CD4-positive, alpha-beta T cell (primary cell): ENCODE measurements at regions not wholly inside any gene's neighbourhood (a gene's known extent, or its start where the extent isn't known, plus 50 kb on each side); places are given as distances from the start of the nearest gene placed in this dataset.

Experiments used
- ATAC-seq: fragments of 200-7000 bp; cut with Tn5 transposase; one replicate; pipeline ENCODE4 v1.10.0; 2022; ENCODE audit warnings: mild to moderate bottlenecking; ENCODE audit not compliant: poor library complexity
- CTCF ChIA-PET: fragments of 350-600 bp; sonication (Branson Sonifier 250); formaldehyde crosslinking; loops from one replicate; lab custom pipeline; 2021; ENCODE audit warnings: antibody characterized with exemption, inconsistent platforms; lab: Charles Lee
- POLR2A ChIA-PET: fragments of 350-600 bp; sonication (Branson Sonifier 250); formaldehyde crosslinking; loops from one replicate; lab custom pipeline; 2021; ENCODE audit warnings: antibody characterized with exemption, inconsistent platforms; lab: Charles Lee
- DNase-seq, 14 experiments: peaks; one replicate each; pipeline ENCODE4 v3.0.0-alpha.2; 2013 to 2020; ENCODE audit warnings: mixed read lengths in 2 of 14
- H3K27ac ChIP-seq, 2 donors: one replicate each; pipeline versions ENCODE4 v1.5.1 to v1.7.0; 2013; ENCODE audit warnings: low read length in 2 of 2, low read depth in 1 of 2, mild to moderate bottlenecking in 1 of 2
- H3K27me3 ChIP-seq, 2 experiments: 1 replicate in 1 of 2; 2 replicates in 1 of 2; pipeline versions ENCODE4 v1.6.1 to v1.7.0; 2013; ENCODE audit warnings: low read length in 2 of 2, control low read depth in 1 of 2, mild to moderate bottlenecking in 1 of 2, moderate library complexity in 1 of 2; ENCODE audit not compliant: insufficient read depth in 2 of 2, control insufficient read depth in 1 of 2
- H3K36me3 ChIP-seq: one replicate; pipeline ENCODE4 v1.6.1; 2013; ENCODE audit warnings: low read length, control low read depth; ENCODE audit not compliant: insufficient read depth
- H3K4me1 ChIP-seq: one replicate; pipeline ENCODE4 v1.6.1; 2013; ENCODE audit warnings: low read length, control low read depth; ENCODE audit not compliant: insufficient read depth
- H3K4me3 ChIP-seq: one replicate; pipeline ENCODE4 v1.5.1; 2013; ENCODE audit warnings: mild to moderate bottlenecking, low read length, moderate library complexity
- H3K9me3 ChIP-seq, 2 experiments: 1 replicate in 1 of 2; 2 replicates in 1 of 2; pipeline versions ENCODE4 v1.6.1 to v1.7.0; 2013; ENCODE audit warnings: low read length in 2 of 2, mild to moderate bottlenecking in 2 of 2, control low read depth in 1 of 2, moderate library complexity in 1 of 2; ENCODE audit not compliant: control insufficient read depth in 1 of 2, insufficient read depth in 1 of 2
- H3K27ac Mint-ChIP-seq: one replicate; pipeline ENCODE4 v1.8.0; 2020; ENCODE audit warnings: mixed read lengths
- H3K27me3 Mint-ChIP-seq: one replicate; pipeline ENCODE4 v1.8.0; 2021; ENCODE audit warnings: mixed read lengths
- H3K36me3 Mint-ChIP-seq: one replicate; pipeline ENCODE4 v1.8.0; 2021; ENCODE audit warnings: low read depth, mixed read lengths
- H3K4me1 Mint-ChIP-seq: one replicate; pipeline ENCODE4 v1.8.0; 2021; ENCODE audit warnings: low read depth, mixed read lengths
- H3K4me3 Mint-ChIP-seq: one replicate; pipeline ENCODE4 v1.8.0; 2020; ENCODE audit warnings: mild to moderate bottlenecking, mixed read lengths
- H3K9me3 Mint-ChIP-seq: one replicate; pipeline ENCODE4 v1.8.0; 2020; ENCODE audit warnings: mixed read lengths
- CTCF ChIP-seq: fragments of 200-600 bp; IDR thresholded peaks from one replicate; pipeline ENCODE4 v1.8.0; 2022; ENCODE audit warnings: antibody characterized with exemption, mild to moderate bottlenecking
- intact Hi-C, 2 experiments: fragments of 100-400 bp; cut with DNase I in 1 of 2; cut with micrococcal nuclease in 1 of 2; formaldehyde crosslinking; loops; one replicate each; pipeline versions ENCODE4 v1.15.1 to v1.9.0; 2023 to 2025; cut with DNase I, micrococcal nuclease

GRCh38 chr18:78792094-78792493, 187.5 kb upstream of the SALL3 start:
- H3K9me3 Mint-ChIP-seq, result no peaks in the 10 kb centered on the region
- intact Hi-C loops, result no loop called here
- no peaks in the 10 kb centered on the region for H3K4me1 Mint-ChIP-seq
- Histone ChIP-seq H3K4me1 (no peaks in the 10 kb centered on the region), H3K9me3 (peaks cover 0 to 26% of the 10 kb centered on the region in 2 experiments), H3K4me3 (no peak overlapping the region), H3K27me3 (no peaks in the 10 kb centered on the region), H3K27ac (no peak overlapping the region), H3K36me3 (no peaks in the 10 kb centered on the region)
- H3K27me3 Mint-ChIP-seq, result peaks cover 3% of the 10 kb centered on the region
- ChIA-PET CTCF (no interaction called here), POLR2A (no interaction called here)
- H3K4me3 Mint-ChIP-seq, result no peak overlapping the region
- ATAC-seq (no peak), DNase-seq (no peak)
- no peak for TF ChIP-seq CTCF
- H3K27ac Mint-ChIP-seq, result no peak overlapping the region
- H3K36me3 Mint-ChIP-seq, result no peaks in the 10 kb centered on the region

- ATAC-seq (no peak), DNase-seq (no peak)
- H3K36me3 ChIP-seq, result no peaks in the 10 kb centered on the region
- intact Hi-C loops, result no loop called here
- peaks cover 0 to 27% of the 10 kb centered on the region in 2 experiments for H3K9me3 ChIP-seq
- no peaks in the 10 kb centered on the region for H3K4me1 ChIP-seq
- Mint-ChIP-seq H3K4me3 (no peak overlapping the region), H3K27me3 (peaks cover 3% of the 10 kb centered on the region), H3K9me3 (no peaks in the 10 kb centered on the region), H3K4me1 (no peaks in the 10 kb centered on the region), H3K36me3 (no peaks in the 10 kb centered on the region), H3K27ac (no peak overlapping the region)
- ChIA-PET CTCF (no interaction called here), POLR2A (no interaction called here)
- H3K27ac ChIP-seq, result no peak overlapping the region
- no peaks in the 10 kb centered on the region for H3K27me3 ChIP-seq
- TF ChIP-seq CTCF, result no peak
- H3K4me3 ChIP-seq, result no peak overlapping the region
These were observed 186.9 kb upstream of the SALL3 start for GRCh38 chr18:78792736-78793135.

GRCh38 chr18:78793313-78794070, 186.1 kb upstream of the SALL3 start:
- no peaks in the 10 kb centered on the region for H3K9me3 Mint-ChIP-seq
- H3K4me1 ChIP-seq, result no peaks in the 10 kb centered on the region
- no peaks in the 10 kb centered on the region for H3K4me1 Mint-ChIP-seq
- no peak overlapping the region for H3K4me3 ChIP-seq
- no peak overlapping the region for H3K4me3 Mint-ChIP-seq
- peaks cover 3% of the 10 kb centered on the region for H3K27me3 Mint-ChIP-seq
- ChIA-PET POLR2A (no interaction called here), CTCF (no interaction called here)
- no peaks in the 10 kb centered on the region for H3K27me3 ChIP-seq
- intact Hi-C loops, result no loop called here
- no peaks in the 10 kb centered on the region for H3K36me3 ChIP-seq
- ATAC-seq, result no peak
- H3K36me3 Mint-ChIP-seq, result no peaks in the 10 kb centered on the region
- TF ChIP-seq CTCF, result no peak
- peaks cover 0 to 27% of the 10 kb centered on the region in 2 experiments for H3K9me3 ChIP-seq
- no peak overlapping the region for H3K27ac ChIP-seq
- DNase-seq, result no peak
- no peak overlapping the region for H3K27ac Mint-ChIP-seq
